HEK293T (cell line): ENCODE measurements at regions not wholly inside any gene's neighbourhood (a gene's known extent, or its start where the extent isn't known, plus 50 kb on each side); places are given as distances from the start of the nearest gene placed in this dataset.
"Not testable (repeated sequence)": the region's sequence is repeated elsewhere in the genome, so short reads cannot be mapped to it uniquely, and the experiment has no call there.

Source experiments
- ARNT ChIP-seq: fragments of 450-650 bp; IDR thresholded peaks from 2 replicates; pipeline ENCODE4 v1.6.1; 2017; ENCODE audit warnings: mild to moderate bottlenecking
- CTBP1 ChIP-seq: fragments of 450-650 bp; IDR thresholded peaks from 2 replicates; pipeline ENCODE4 v1.6.1; 2016; ENCODE audit warnings: borderline replicate concordance
- FOXK2 ChIP-seq: fragments of 450-650 bp; IDR thresholded peaks from 2 replicates; pipeline ENCODE4 v1.6.1; 2016; ENCODE audit warnings: mild to moderate bottlenecking
- FOXM1 ChIP-seq: fragments of 450-650 bp; IDR thresholded peaks from 2 replicates; pipeline ENCODE4 v1.6.1; 2017; ENCODE audit warnings: mild to moderate bottlenecking, borderline replicate concordance
- HDGF ChIP-seq: fragments of 450-650 bp; IDR thresholded peaks from 2 replicates; pipeline ENCODE4 v1.6.1; 2017; ENCODE audit warnings: antibody characterized with exemption, borderline replicate concordance
- LEF1 ChIP-seq: fragments of 450-650 bp; IDR thresholded peaks from 2 replicates; pipeline ENCODE4 v1.6.1; 2017; ENCODE audit warnings: mild to moderate bottlenecking, borderline replicate concordance
- NFRKB ChIP-seq: fragments of 450-650 bp; IDR thresholded peaks from 2 replicates; pipeline ENCODE4 v1.6.1; 2016; ENCODE audit warnings: mild to moderate bottlenecking, moderate library complexity
- SP1 ChIP-seq: fragments of 450-650 bp; IDR thresholded peaks from 2 replicates; pipeline ENCODE4 v1.6.1; 2017

DNA sequence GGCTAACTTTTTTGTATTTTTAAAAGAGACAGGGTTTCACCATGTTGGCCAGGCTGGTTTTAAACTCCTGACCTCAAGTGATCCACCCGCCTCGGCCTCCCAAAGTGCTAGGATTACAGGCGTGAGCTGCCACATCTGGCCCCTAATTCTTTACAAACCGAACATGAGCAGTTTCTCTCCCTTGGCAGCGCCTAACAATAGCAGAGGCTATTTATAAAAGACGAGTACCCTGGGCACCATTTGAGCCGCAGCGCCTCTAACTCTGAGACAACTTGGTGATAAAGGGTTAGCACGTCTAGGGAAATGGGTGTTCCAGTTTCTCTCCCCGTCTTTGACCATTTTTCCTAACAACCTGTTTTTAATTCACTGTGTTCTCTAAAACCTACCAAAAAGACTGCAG, 168.2 kb upstream of the KL start:
- not testable (repeated sequence) for TF ChIP-seq SP1, HDGF, CTBP1, FOXM1, FOXK2, ARNT, NFRKB, LEF1
